HG02588 (cell line): ENCODE measurements at regions not wholly inside any gene's neighbourhood (a gene's known extent, or its start where the extent isn't known, plus 50 kb on each side); places are given as distances from the start of the nearest gene placed in this dataset.

Experiments
- ATAC-seq: cut with Tn5 transposase; IDR thresholded peaks from one replicate; pipeline ENCODE4 v1.9.1; 2021; ENCODE audit warnings: mild to moderate bottlenecking, moderate library complexity; ENCODE audit not compliant: unreplicated experiment

DNA sequence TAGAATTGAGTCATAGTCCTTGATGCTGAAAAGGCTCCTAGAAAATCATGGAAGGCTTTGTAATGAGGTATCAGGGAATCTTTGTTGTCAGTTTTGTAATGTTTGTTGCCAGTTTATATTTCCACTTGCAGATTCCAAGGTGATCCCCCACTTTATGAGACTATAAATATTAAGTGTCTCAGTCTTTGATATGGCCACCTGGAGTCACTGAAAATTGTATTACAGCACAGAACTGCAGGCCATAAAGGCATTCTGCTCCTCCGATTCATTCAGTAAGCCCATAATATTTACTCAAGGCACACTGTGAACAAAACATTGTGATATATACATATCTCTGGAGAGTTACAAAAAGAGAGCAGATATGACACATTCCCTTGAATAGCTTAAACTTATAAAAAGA is 457.8 kb upstream of the ZNF385D start:
- ATAC-seq: no peak

DNA sequence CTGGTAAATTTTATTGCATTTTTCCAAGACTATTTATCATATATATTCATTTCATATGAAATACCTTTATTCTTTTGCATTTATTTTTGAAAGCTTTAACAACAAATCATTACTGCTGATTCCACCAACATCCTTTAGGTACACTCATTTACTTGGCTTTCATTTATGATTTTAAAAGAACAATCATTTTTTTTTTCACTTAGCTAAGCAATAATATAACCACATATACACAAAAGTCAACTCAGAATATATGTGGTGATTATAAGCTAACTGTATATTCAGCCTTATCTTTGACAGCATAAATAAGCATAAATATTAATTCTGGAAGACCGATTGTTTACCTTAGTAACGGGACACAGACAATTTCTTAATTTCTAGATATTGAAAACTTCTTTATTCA is 458.6 kb upstream of the ZNF385D start:
- ATAC-seq: no peak

DNA sequence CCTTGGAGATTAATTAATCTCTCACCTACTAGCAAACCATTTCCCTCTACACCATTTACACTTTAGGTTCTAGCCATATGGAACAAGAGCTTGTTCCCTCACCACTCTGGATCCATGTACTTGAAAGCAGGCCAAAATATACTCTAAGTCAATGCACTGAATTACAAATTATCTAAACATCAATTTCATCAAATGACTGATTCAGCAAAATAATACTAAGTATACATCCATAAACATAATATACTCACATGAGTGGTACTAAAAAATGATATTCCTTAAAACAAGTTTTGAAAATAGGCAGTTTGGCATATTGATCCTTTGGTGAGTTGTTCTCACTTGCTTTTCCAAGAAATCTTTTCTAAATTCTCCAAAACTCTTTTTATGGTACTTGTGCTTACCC is 459.7 kb upstream of the ZNF385D start:
- ATAC-seq: no peak

DNA sequence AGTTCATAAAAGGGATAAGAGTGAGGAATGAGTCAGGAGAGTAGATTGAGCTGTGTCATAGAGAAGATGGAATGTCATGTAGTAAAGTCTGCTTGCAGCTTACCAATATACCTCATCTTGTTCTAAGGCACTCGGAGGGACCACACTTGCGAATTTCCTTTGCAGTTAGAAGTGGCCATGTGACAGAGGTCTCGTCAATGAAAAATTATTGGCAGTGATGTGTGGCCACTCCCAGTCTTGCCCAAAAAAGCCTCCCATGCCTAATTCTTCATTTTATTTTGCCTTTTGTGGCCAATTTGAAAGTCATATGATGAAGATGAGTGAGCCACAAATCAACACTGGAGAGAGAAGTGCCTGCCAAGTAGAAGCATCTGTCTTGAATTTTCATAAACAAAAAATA is 465.6 kb upstream of the ZNF385D start:
- no peak for ATAC-seq

DNA sequence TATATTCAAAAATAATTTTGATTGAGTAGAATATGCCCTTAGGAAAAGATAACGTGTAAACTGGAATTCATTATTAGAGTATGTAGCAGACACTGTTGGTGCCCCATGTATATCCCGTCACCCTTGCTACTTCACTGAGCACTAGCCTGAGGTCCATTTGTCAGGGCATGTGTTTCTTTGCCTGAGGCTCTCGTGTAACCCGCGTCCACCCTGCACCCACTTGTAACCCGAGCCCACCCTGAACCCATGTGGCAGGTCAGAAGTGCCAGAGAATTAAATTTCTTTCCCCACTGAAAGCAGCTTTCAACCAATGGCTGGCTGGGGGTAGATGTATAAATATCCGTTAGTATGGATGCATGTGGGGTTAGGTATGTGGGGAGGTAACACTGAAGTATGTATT is 474.2 kb upstream of the ZNF385D start:
- ATAC-seq: no peak

DNA sequence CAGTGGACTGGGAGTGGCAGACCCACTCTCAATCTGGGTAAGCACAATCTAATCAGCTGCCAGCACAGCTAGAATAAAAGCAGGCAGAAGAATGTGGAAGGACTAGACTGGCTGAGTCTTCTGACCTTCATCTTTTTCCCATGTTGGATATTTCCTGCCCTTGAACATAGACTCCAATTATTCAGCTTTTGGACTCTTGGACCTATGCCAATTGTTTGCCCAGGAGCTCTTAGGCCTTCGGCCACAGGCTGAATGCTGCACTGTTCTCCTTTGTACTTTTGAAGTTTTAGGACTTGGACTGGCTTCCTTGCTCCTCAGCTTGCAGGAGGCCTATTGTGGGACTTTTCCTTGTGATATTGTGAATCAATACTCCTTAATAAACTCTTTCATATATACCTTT is 477.7 kb upstream of the ZNF385D start:
- no peak for ATAC-seq

DNA sequence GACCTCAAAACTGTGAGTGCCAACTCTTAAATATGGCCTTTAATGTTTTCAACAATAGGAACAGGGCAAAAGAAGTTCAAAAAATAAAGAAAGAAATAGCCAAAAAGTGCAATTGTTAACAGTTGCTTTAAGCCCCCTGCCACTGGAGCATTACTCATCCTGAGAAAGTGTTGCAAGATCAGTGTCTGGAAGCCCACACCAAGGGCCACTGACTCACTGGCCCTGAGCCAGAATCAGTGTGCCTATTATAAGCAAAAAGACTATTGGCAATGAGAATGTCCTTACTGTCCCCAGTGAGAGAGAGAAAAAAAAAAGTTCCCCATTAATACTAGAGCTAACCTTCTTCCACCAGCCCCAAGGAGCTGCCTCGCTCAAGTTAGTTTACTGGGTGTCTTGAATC is 480.1 kb upstream of the ZNF385D start:
- no peak for ATAC-seq

DNA sequence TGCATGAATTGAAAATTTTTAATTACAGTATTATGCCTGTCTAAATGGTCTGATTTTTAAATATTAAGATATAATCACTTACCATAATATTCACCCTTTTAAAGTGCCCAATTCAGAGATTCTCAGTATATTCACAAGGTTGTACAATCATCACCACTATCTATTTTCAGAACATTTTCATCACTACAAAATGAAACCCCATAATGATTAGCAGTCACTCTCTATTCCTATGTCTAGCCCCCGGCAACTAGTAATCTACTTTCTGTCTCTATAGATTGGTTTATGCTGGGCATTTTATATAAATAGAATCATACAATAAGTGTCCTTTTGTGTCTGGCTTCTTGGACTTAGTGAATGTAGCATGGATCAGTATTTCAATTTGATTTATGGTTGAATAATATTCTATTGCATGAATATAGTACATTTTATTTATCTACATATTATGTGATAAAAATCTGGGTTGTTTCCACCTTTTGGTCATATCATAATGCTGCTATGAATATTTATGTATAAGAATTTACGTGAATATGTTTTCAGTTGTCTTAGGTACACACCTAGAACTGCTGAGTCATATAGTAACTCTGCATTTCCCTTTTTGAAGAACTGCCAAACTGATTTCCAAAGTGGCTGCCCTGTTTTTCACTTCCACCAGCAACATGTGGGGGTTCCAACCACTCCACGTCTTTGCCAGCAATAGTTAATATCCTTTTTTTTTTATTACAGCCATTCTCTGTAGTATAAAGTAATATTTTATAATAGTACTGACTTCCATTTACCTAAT is 485.7 kb upstream of the ZNF385D start:
- peak; percentile 69 for ATAC-seq

DNA sequence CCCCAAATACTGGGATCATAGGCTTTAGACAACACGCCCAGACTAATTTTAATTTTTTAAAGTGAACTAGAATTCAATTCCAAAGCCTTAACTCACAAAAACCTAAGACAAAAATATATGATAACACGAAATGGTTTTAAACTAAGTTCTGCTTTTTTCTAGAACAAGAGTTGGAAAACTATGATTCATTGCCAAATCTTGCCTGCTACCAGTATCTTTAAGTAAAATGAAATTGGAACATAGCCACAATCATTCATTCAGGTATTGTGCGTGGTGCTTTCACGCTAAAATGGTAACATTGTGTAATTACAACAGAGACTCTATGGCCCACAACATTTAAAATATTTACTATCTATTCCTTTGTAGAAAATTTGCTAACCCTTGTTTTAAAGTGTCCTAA is 488.0 kb upstream of the ZNF385D start:
- ATAC-seq: no peak

DNA sequence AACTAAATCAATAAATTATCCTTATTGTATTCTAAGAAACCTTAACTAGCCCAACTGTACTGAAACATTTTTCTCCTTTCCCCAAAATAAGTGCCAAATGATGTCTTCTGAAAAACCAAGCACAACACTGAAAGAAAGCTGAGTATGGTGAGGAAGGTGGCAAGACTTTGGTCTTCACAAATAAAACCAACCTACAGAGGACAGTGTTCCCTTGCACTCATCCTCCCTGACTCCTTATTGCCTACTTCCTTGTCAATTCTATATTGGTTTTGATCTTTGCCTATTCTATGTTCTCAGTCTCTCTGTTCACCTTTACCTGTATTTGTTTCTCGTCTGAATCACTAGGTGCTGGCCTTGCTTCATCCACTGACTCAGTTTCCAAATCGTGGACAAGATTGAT is 490.1 kb upstream of the ZNF385D start:
- ATAC-seq: no peak

DNA sequence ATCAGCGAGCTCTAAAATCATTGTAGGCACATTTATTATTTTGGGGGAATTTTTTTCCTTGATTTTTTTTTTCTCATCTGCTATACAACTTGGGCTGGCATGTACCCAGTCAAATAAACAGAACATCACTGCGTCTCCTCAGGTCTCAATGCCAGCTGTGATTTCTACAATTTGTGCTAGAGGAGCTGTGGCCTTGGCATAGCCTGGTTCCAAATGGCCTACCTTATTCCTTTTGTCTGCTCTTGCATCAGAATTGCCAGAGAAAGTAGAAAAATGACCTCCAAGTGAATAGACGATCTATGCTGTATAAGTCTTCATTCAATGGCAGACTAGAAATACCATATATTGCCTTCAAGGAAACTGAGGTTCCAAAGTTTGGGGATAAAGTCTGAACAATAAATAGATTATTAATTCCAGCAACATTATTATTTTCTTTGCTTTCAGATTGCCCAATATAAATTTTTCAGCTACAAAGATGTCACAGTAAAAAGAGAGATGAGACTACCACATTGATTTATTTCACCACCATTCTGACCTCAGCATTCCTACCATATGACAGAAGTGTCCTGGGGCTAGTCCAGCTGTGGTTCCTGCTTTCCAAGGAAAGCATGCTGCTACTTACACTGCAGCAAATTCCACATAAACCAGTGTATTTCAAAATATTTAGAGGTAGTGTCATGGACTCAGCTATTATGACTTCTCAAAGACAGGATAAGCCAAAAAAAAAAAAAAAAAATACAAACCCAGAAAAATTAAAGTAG is 493.9 kb upstream of the ZNF385D start:
- no peak for ATAC-seq

DNA sequence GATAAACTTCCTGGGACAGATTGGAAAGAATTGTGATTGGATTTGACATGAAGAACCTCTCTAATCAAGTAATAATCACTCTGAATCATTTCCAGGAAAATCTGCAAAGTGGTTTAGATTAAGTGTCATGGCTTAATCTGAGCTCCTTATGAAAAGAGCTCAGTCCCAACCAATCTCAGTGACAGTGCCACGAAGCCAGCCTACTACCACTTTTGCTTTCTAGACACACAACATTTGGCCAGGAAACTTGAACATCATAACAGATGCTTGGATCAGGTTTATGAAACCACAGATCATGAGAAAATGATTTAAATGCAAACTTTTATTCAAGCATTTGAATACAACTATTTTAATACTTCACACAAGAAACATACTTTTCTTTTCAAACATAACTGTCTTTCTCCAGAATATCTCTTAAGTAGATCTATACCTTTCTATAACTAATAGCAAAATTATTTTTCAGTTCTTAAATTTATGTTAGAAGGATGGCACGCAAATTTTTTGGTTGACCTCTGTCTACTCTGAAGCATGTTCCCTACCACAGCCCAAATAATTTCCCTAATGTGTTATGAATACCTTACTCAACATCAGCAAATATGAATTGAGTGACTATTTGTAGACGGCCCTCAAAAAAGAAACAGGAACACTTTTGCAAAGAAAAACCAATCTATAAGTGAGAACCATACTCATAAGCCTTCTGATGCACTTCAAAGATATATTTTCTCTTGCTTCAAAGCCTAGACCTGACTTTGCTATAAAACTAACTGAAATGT is 495.0 kb upstream of the ZNF385D start:
- ATAC-seq: peak; percentile 50

DNA sequence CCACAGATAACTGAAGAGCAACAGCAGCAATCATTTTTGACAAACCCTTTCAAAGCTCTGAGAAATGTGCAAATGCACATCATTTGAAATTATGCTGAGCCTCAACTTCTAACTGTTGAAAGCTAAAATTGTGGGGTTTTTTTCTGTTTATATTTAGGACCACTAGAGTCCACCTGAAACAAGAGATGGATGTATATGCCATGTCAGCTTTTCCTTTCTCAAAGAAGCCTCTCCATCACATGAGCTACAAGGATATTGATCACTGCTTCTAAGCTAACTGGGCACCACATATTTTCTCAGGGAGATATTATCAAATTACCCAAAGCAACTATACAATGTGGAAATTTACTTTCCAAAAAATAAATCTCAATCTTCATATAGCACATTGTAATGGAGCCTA is 498.6 kb upstream of the ZNF385D start:
- ATAC-seq: no peak

DNA sequence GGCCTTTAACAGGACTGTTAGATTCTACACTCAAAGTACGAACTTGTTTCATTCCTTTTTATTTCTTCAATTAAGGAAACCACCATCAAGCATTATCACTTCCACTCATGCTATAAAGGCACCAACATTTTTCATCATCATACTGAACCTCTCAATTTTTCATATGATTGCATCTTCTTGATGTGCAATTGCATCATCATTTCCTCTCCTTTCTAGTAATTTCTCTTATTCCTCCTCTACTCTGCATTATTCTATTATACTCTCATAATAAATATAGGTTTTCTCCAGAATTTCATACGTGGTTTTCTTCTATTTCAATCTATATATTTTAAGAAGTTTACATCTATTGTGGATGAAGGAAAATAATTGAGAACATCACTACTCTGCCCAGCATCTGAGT is 506.2 kb upstream of the ZNF385D start:
- ATAC-seq: no peak

DNA sequence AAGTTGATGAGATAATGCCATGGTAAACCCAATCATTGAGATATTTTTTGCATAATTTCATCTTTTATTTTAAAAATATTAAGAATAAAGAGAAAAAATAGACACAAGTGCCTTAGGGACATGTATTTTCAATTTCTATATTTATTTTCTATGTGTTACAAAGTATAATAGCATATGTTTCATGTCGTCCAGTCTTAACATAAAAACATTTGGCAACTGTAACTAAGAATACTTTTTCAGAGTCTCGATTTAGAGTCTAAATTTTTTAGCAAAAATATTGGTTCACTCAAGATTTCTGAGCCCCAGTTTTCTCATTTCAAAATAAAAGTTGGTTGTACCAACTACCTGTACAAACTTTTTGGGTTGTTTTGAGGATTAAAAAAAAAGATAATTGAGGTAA is 511.4 kb upstream of the ZNF385D start:
- no peak for ATAC-seq

DNA sequence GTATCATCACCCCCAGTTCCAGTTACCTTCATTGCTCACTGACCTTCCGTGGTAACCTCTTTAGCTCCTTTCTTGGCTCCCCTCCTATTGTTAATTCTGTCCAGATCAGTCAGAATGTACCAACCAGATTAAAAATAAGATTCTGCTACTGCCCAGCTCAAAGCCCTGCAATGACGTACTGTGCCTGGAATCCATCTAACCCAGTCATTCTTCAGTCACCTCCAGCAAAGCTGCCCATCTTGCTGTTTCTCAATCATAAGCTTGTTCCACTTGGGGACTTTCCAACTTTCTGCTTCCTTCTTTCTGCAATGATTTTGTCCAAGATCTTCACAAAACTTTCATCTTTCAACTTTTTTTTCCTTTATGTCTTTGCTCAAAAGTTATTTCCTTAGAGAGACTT is 512.0 kb upstream of the ZNF385D start:
- no peak for ATAC-seq

DNA sequence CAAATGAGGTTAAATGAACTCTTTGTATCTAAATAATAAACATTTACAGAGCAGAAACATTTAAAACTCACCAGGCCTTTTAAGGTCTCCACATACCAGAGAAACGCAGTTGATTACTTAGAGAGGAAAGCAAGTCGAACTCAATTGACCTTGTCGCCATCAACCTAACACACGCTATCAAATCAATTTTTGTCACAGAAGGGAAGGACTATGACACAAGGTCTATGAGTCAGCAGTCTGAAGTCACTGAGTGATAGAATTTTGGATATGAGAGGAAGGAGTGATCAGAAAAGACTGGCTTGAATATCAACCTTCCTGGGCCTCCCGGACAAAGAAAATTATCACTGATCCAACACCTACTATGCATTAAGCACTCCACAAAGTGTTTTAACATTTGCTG is 514.4 kb upstream of the ZNF385D start:
- no peak for ATAC-seq

DNA sequence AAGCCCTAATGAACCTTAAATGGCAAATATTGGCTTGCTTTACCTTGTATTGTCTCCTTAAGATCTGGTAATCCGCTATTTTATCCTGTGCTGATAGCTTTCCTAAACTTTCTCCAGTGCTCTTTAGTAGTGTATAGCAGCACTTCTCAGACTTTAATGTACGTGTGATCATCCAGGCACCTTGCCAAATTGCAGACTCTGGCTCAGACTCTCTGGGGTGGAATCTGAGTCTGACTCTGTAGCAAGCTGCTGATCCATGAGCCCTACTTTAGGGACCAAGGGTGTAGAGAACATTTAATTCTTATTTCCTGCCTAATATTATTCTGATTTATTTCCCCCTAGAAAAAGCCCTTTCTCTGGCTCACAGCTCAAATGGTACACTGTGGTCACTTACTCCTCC is 518.8 kb upstream of the ZNF385D start:
- ATAC-seq: no peak

DNA sequence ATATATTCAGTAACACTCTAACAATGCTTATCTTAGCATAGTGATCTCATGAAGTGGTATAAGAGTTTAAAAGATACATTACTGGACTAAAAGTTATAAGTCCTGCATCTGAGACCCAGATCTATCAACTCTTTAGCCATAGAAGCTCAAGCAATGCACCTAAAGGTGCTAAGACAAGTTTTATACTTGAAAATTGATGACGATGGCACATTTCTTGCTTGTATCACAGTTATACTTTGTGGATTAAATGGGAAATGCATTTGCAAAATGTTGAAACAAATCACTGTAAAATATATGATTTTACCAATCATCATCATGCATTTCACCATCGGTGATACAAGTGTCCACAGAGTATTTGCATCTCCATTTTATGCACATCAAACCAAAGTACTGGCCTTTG is 525.3 kb upstream of the ZNF385D start:
- no peak for ATAC-seq

DNA sequence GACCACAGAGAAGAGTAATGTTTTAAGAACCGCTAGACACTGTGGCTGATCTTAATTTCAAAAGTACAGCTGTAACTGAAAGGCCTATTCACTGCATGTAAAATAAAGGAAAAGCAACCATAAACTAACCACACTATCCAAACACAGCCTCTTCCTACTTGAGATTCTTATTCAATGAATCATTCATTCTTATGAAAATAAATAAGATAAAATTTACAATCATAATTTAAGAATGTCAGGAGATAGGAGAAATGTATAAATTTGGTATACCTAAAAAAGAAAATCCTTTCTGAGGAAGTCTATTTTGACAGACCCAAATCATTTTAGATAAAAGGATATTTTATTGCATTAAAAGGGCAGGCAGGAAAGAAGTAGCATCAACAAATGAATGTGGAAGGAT is 533.5 kb upstream of the ZNF385D start:
- no peak for ATAC-seq

DNA sequence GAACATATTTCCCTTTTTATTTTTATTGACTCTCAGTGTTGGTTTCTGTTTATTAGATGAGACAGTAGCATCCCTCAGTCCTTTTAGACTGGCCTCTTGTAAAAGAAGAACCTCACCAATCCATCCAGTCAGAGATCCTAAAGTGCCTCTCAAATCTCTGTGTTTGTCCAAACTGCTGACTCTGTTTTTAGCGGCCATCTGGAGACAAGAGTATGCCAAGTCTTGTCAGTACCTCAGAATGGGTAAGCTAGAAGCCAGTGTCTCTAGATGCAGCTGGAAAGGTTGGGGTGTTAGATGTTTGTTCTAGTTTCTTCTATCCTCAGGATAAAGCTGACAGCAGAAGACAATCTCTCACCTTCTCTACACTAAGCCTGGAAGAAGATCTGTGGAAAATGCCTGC is 537.7 kb upstream of the ZNF385D start:
- no peak for ATAC-seq

DNA sequence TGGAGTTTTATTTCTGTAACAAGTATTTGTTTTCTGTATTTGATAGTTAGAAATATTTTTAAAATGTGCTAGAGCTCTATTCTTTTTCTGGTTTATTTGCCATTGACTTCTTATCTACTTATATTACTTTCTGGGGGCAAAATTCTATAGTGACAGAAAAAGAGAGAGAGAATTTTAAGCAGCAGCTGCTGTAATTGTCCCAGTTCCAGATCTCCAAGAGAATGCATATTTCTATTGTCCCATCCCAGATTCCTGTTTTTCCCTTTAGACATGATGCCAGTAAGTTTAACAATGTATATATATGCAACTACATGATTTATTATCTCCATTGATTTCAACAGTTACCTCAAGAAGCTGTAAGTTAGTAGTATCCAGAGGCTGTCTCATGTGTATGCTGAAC is 541.7 kb upstream of the ZNF385D start:
- ATAC-seq: no peak
